ENCODE measurements at regions not wholly inside any gene's neighbourhood (a gene's known extent, or its start where the extent isn't known, plus 50 kb on each side); places are given as distances from the start of the nearest gene placed in this dataset.

DNA sequence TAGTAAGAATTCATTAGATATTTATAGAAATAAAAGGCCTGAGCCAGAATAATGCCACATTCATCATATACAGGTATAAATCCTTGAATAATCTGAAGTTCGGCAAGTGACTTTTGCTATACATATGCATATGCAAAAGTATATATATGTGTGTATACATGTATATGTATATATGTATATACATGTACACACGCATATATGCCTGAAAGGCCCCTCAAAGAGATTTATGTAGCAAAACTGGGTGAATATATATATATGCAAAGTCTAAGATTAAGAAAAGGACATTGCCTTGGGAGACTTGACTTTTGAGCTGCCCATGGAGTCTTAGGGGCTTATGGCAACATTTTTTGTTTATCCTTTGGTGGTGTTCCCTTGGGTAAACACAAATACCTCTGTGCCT, 231.4 kb downstream of the BMP2 start:
- Histone ChIP-seq H3K4me2 (ENCODE audit: low read depth, low read length, poor library complexity, severe bottlenecking) (no peak overlapping the region), H3K9ac (ENCODE audit: low read length) (no peak overlapping the region), H4K20me1 (ENCODE audit: low read depth, low read length) (no peaks in the 10 kb centered on the region), H3K27ac (ENCODE audit: low read depth, low read length) (no peak overlapping the region), H2AFZ (ENCODE audit: low read depth, low read length, severe bottlenecking) (no peak overlapping the region), H3K79me2 (ENCODE audit: insufficient read depth, low read length) (no peaks in the 10 kb centered on the region), H3K27me3 (ENCODE audit: low read length) (no peaks in the 10 kb centered on the region; the same call in 1 of the 2 replicates), H3F3A (ENCODE audit: insufficient read depth) (no peaks in the 10 kb centered on the region), H3K9me2 (replicated peaks; ENCODE audit: insufficient read depth, low read length) (no peaks in the 10 kb centered on the region), H3K9me3 (ENCODE audit: insufficient read depth, low read length) (no peaks in the 10 kb centered on the region), H3K36me3 (ENCODE audit: low read length) (no peaks in the 10 kb centered on the region), H3K4me3 (ENCODE audit: insufficient read depth, low read length, poor library complexity, severe bottlenecking) (no peak overlapping the region)
- no peak for TF ChIP-seq EZH2phosphoT487 (conservative IDR thresholded peaks at IDR 0.05; ENCODE audit: low read length)
- TF ChIP-seq, protein P1, sequence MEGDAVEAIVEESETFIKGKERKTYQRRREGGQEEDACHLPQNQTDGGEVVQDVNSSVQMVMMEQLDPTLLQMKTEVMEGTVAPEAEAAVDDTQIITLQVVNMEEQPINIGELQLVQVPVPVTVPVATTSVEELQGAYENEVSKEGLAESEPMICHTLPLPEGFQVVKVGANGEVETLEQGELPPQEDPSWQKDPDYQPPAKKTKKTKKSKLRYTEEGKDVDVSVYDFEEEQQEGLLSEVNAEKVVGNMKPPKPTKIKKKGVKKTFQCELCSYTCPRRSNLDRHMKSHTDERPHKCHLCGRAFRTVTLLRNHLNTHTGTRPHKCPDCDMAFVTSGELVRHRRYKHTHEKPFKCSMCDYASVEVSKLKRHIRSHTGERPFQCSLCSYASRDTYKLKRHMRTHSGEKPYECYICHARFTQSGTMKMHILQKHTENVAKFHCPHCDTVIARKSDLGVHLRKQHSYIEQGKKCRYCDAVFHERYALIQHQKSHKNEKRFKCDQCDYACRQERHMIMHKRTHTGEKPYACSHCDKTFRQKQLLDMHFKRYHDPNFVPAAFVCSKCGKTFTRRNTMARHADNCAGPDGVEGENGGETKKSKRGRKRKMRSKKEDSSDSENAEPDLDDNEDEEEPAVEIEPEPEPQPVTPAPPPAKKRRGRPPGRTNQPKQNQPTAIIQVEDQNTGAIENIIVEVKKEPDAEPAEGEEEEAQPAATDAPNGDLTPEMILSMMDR (IDR thresholded peaks at IDR 0.05; ENCODE audit: insufficient read depth, low read length, poor library complexity, severe bottlenecking) = no peak

DNA sequence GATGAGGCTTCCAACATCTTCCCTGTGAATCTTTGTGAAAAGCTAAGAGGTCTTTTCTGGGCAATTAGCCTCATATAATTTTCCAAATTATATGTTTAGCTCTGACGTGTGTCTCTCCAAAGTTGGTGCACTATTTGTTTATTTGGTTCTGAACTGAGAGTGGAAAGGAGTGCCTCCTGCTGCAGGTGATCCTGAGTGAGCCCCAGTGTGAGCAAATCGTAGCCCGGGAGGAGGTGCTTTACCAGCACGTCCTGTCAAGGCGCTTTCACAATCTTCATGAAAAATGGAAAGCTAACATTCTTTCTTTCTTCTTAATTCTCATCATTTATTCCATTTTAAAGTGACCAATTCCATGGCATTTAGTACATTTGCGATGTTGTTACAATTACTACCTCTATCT, 231.9 kb downstream of the BMP2 start:
- no peak overlapping the region for H3K9ac ChIP-seq (ENCODE audit: low read length)
- no peaks in the 10 kb centered on the region for H3F3A ChIP-seq (ENCODE audit: insufficient read depth)
- no peaks in the 10 kb centered on the region for H3K36me3 ChIP-seq (ENCODE audit: low read length)
- H3K9me3 ChIP-seq (ENCODE audit: insufficient read depth, low read length) = no peaks in the 10 kb centered on the region
- no peak overlapping the region for H3K27ac ChIP-seq (ENCODE audit: low read depth, low read length)
- H3K4me3 ChIP-seq (ENCODE audit: insufficient read depth, low read length, poor library complexity, severe bottlenecking) = no peak overlapping the region
- TF ChIP-seq EZH2phosphoT487 (conservative IDR thresholded peaks at IDR 0.05; ENCODE audit: low read length) = no peak
- TF ChIP-seq, protein P1 (IDR thresholded peaks at IDR 0.05; ENCODE audit: insufficient read depth, low read length, poor library complexity, severe bottlenecking) = no peak
- H3K27me3 ChIP-seq (ENCODE audit: low read length) = no peaks in the 10 kb centered on the region; the same call in 1 of the 2 replicates
- no peak overlapping the region for H2AFZ ChIP-seq (ENCODE audit: low read depth, low read length, severe bottlenecking)
- no peak overlapping the region for H3K4me2 ChIP-seq (ENCODE audit: low read depth, low read length, poor library complexity, severe bottlenecking)
- no peaks in the 10 kb centered on the region for H4K20me1 ChIP-seq (ENCODE audit: low read depth, low read length)
- H3K9me2 ChIP-seq (replicated peaks; ENCODE audit: insufficient read depth, low read length) = no peaks in the 10 kb centered on the region
- no peaks in the 10 kb centered on the region for H3K79me2 ChIP-seq (ENCODE audit: insufficient read depth, low read length)

DNA sequence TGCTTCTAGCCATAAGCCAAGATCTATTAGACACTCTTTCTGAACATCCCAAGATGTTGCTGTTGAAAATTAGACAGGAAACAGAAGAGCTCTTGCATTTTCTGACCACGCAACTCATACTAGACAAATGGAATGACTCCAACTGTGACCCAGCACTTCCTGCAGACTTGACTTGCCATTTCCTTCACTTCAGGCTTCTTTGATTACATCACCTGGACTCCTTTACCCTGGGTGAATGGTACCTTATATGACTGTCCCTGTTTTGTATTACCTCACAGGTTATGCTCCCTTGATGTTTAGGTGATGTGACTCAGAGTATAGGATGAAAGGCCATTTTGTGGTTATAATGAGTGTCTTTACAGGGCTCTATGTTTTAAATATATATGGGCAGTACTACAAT, 236.1 kb downstream of the BMP2 start:
- Histone ChIP-seq H2AFZ (ENCODE audit: low read depth, low read length, severe bottlenecking) (no peak overlapping the region), H3K79me2 (ENCODE audit: insufficient read depth, low read length) (no peaks in the 10 kb centered on the region), H3F3A (ENCODE audit: insufficient read depth) (no peaks in the 10 kb centered on the region), H4K20me1 (ENCODE audit: low read depth, low read length) (no peaks in the 10 kb centered on the region), H3K27ac (ENCODE audit: low read depth, low read length) (no peak overlapping the region), H3K27me3 (ENCODE audit: low read length) (no peaks in the 10 kb centered on the region; the same call in 1 of the 2 replicates), H3K9me2 (replicated peaks; ENCODE audit: insufficient read depth, low read length) (no peaks in the 10 kb centered on the region), H3K9ac (ENCODE audit: low read length) (no peak overlapping the region), H3K9me3 (ENCODE audit: insufficient read depth, low read length) (no peaks in the 10 kb centered on the region), H3K36me3 (ENCODE audit: low read length) (no peaks in the 10 kb centered on the region), H3K4me2 (ENCODE audit: low read depth, low read length, poor library complexity, severe bottlenecking) (no peak overlapping the region), H3K4me3 (ENCODE audit: insufficient read depth, low read length, poor library complexity, severe bottlenecking) (no peak overlapping the region)
- TF ChIP-seq, protein P1 (IDR thresholded peaks at IDR 0.05; ENCODE audit: insufficient read depth, low read length, poor library complexity, severe bottlenecking) = no peak
- no peak for TF ChIP-seq EZH2phosphoT487 (conservative IDR thresholded peaks at IDR 0.05; ENCODE audit: low read length)
